ENCODE measurements at regions not wholly inside any gene's neighbourhood (a gene's known extent, or its start where the extent isn't known, plus 50 kb on each side); places are given as distances from the start of the nearest gene placed in this dataset.
"Not testable (repeated sequence)": the region's sequence is repeated elsewhere in the genome, so short reads cannot be mapped to it uniquely, and the experiment has no call there.

GRCh38 chr5:87198010-87198409, 69.7 kb upstream of the RASA1 start:
- DNase-seq (ENCODE audit: low spot score), result no peak

- DNase-seq (ENCODE audit: low spot score), result not testable (repeated sequence)
Observed at GRCh38 chr5:87199246-87199645, 68.4 kb upstream of the RASA1 start.

GRCh38 chr5:87199704-87200103, 68.0 kb upstream of the RASA1 start:
- DNase-seq (ENCODE audit: low spot score), result not testable (repeated sequence)

DNA sequence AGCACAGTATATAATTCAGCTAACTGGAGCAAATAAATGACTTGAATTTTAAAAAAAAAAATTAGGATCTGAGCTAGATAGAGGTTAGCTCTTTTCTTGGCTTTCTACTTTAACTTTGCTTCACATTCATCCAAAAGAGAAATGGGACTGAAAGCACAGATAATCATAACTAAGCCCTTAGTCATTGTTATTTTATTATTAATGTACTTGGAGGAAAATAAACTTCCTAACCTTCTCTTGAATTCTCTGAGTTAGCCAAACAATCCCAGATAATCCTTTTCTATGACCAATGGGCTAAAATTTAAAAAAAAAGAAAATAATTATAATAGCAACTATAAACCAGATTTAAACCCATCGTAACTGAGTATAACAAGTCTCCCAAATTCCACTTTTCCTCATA, 57.6 kb upstream of the RASA1 start:
- DNase-seq (ENCODE audit: low spot score), result no peak

GRCh38 chr5:87210743-87211142, 56.9 kb upstream of the RASA1 start:
- no peak for DNase-seq (ENCODE audit: low spot score)

DNA sequence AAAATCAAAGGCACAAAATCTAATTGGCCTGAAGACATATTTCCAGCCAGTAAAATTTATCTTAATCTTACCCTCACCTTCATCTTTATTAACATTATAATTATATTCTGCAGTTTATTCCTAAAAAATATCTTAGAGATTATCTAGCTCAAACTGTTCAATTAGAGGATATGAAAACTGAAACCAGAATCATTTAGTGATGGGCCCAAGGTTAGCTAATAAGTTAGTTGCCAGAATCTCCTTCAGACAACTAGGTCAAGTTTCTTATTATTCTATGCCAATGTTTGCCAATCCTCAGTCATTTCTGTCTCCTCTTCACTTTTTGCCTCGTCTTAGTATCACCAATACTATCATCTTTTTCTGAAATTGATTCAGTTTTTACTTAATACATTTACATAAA, 56.0 kb upstream of the RASA1 start:
- no peak for DNase-seq (ENCODE audit: low spot score)

GRCh38 chr5:87212183-87212582, 55.5 kb upstream of the RASA1 start:
- DNase-seq (ENCODE audit: low spot score), result not testable (repeated sequence)

GRCh38 chr5:87217480-87217879, 50.2 kb upstream of the RASA1 start:
- DNase-seq (ENCODE audit: low spot score), result not testable (repeated sequence)

Data from NAMALWA (cell line).